HEK293 (cell line): ENCODE measurements at regions not wholly inside any gene's neighbourhood (a gene's known extent, or its start where the extent isn't known, plus 50 kb on each side); places are given as distances from the start of the nearest gene placed in this dataset.

Experiments
- CTCF ChIA-PET: fragments of 350-600 bp; formaldehyde crosslinking; extraction: SDS; loops from one replicate; lab custom pipeline; 2021; ENCODE audit warnings: antibody characterized with exemption; lab: Yijun Ruan, JAX
- POLR2A ChIA-PET: fragments of 300-600 bp; formaldehyde crosslinking; extraction: SDS; loops from one replicate; lab custom pipeline; 2020; ENCODE audit warnings: antibody characterized with exemption, inconsistent platforms; lab: Yijun Ruan, JAX
- H3K27ac ChIP-seq: fragments of 200-500 bp; sonication (Bioruptor generic); 2 replicates; pipeline ENCODE4 v1.5.1; 2014; ENCODE audit warnings: low read depth, low read length, control low read depth, inconsistent platforms; ENCODE audit errors: extremely low read depth
- H3K36me3 ChIP-seq, 2 experiments: fragments of 200-500 bp in 1 of 2; sonication (Bioruptor generic) in 1 of 2; 1 replicate in 1 of 2; 2 replicates in 1 of 2; pipeline ENCODE4 v1.5.1; 2014 to 2017; ENCODE audit warnings: inconsistent platforms in 2 of 2, low read length in 2 of 2; ENCODE audit not compliant: control insufficient read depth in 2 of 2, insufficient read depth in 1 of 2
- H3K4me1 ChIP-seq: fragments of 200-500 bp; sonication (Bioruptor generic); 2 replicates; pipeline ENCODE4 v1.5.1; 2014; ENCODE audit warnings: mild to moderate bottlenecking, low read length, inconsistent platforms; ENCODE audit not compliant: control insufficient read depth, insufficient read depth
- H3K4me3 ChIP-seq: 2 replicates; pipeline ENCODE4 v1.5.1; 2011; ENCODE audit warnings: low read depth, mild to moderate bottlenecking, control low read depth, low read length, moderate library complexity
- H3K9me3 ChIP-seq: fragments of 200-500 bp; sonication (Bioruptor generic); 2 replicates; pipeline ENCODE4 v1.5.1; 2014; ENCODE audit warnings: low read depth, low read length, inconsistent platforms; ENCODE audit not compliant: control insufficient read depth, insufficient read depth
- BCL11B ChIP-seq: fragments of 450-650 bp; formaldehyde crosslinking; IDR thresholded peaks from 2 replicates; pipeline ENCODE4 v1.5.1; 2016; ENCODE audit warnings: low read depth, missing biosample characterization, missing genetic modification characterization
- FEZF1 ChIP-seq: fragments of 450-650 bp; formaldehyde crosslinking; IDR thresholded peaks from 2 replicates; pipeline ENCODE4 v1.5.1; 2016; ENCODE audit warnings: missing biosample characterization, missing genetic modification characterization
- HOXA7 ChIP-seq: sonication (generic); formaldehyde crosslinking; IDR thresholded peaks from 2 replicates; pipeline ENCODE4 v1.8.1; 2022; ENCODE audit warnings: missing genetic modification reagents, borderline replicate concordance
- KLF8 ChIP-seq: fragments of 450-650 bp; formaldehyde crosslinking; IDR thresholded peaks from 2 replicates; pipeline ENCODE4 v1.5.1; 2016; ENCODE audit warnings: missing biosample characterization, missing genetic modification characterization
- MZF1 ChIP-seq: fragments of 450-650 bp; formaldehyde crosslinking; IDR thresholded peaks from 2 replicates; pipeline ENCODE4 v1.5.1; 2017; ENCODE audit warnings: missing biosample characterization, missing genetic modification characterization, borderline replicate concordance
- PRDM1 ChIP-seq: fragments of 450-650 bp; formaldehyde crosslinking; IDR thresholded peaks from 2 replicates; pipeline ENCODE4; 2016; ENCODE audit warnings: missing biosample characterization, missing genetic modification characterization
- TCF7L2 ChIP-seq: IDR thresholded peaks from 2 replicates; pipeline ENCODE4 v1.6.1; 2011; ENCODE audit warnings: low read depth, mild to moderate bottlenecking, inconsistent platforms, low read length, moderate library complexity, borderline replicate concordance
- WT1 ChIP-seq: fragments of 450-650 bp; formaldehyde crosslinking; IDR thresholded peaks from 2 replicates; pipeline ENCODE4 v1.5.1; 2016; ENCODE audit warnings: missing biosample characterization, missing genetic modification characterization
- ZBTB11 ChIP-seq: fragments of 450-650 bp; formaldehyde crosslinking; conservative IDR thresholded peaks from 2 replicates; pipeline ENCODE4 v1.5.1; 2016; ENCODE audit warnings: low read depth, missing biosample characterization, missing genetic modification characterization
- ZNF132 ChIP-seq: fragments of 450-650 bp; formaldehyde crosslinking; IDR thresholded peaks from 2 replicates; pipeline ENCODE4 v1.5.1; 2017; ENCODE audit warnings: missing biosample characterization, missing genetic modification characterization, borderline replicate concordance
- ZNF155 ChIP-seq: fragments of 450-650 bp; formaldehyde crosslinking; IDR thresholded peaks from 2 replicates; pipeline ENCODE4 v1.5.1; 2016; ENCODE audit warnings: missing biosample characterization, missing genetic modification characterization
- ZNF169 ChIP-seq: fragments of 450-650 bp; formaldehyde crosslinking; IDR thresholded peaks from 2 replicates; pipeline ENCODE4 v1.5.1; 2016; ENCODE audit warnings: missing biosample characterization, missing genetic modification characterization
- ZNF341 ChIP-seq: fragments of 450-650 bp; formaldehyde crosslinking; IDR thresholded peaks from 2 replicates; pipeline ENCODE4; 2016; ENCODE audit warnings: low read depth, missing biosample characterization, missing genetic modification characterization
- ZNF350 ChIP-seq: fragments of 450-650 bp; formaldehyde crosslinking; IDR thresholded peaks from 2 replicates; pipeline ENCODE4 v1.5.0; 2017; ENCODE audit warnings: missing biosample characterization, mild to moderate bottlenecking, missing genetic modification characterization
- ZNF354C ChIP-seq: fragments of 450-650 bp; formaldehyde crosslinking; IDR thresholded peaks from 2 replicates; pipeline ENCODE4 v1.5.1; 2016; ENCODE audit warnings: missing biosample characterization, missing genetic modification characterization, low read depth, borderline replicate concordance
- ZNF560 ChIP-seq: fragments of 450-650 bp; formaldehyde crosslinking; IDR thresholded peaks from 2 replicates; pipeline ENCODE4 v1.5.1; 2017; ENCODE audit warnings: missing biosample characterization, missing genetic modification characterization, borderline replicate concordance
- ZNF629 ChIP-seq: fragments of 450-650 bp; formaldehyde crosslinking; IDR thresholded peaks from 2 replicates; pipeline ENCODE4 v1.5.1; 2017; ENCODE audit warnings: missing biosample characterization, missing genetic modification characterization
- ZNF664 ChIP-seq: fragments of 450-650 bp; formaldehyde crosslinking; IDR thresholded peaks from 2 replicates; pipeline ENCODE4 v1.5.1; 2016; ENCODE audit warnings: missing biosample characterization, missing genetic modification characterization
- ZSCAN16 ChIP-seq: fragments of 450-650 bp; formaldehyde crosslinking; IDR thresholded peaks from 2 replicates; pipeline ENCODE4 v1.5.1; 2016; ENCODE audit warnings: missing biosample characterization, missing genetic modification characterization
- ZXDB ChIP-seq: fragments of 450-650 bp; formaldehyde crosslinking; IDR thresholded peaks from 2 replicates; pipeline ENCODE4 v1.5.1; 2016; ENCODE audit warnings: missing biosample characterization, missing genetic modification characterization
- TF ChIP-seq, protein P1 (sequence below): fragments of 450-650 bp; formaldehyde crosslinking; IDR thresholded peaks from 2 replicates; pipeline ENCODE4 v1.5.1; 2016; ENCODE audit warnings: missing biosample characterization, missing genetic modification characterization
- TF ChIP-seq, protein P2 (sequence below): fragments of 450-650 bp; formaldehyde crosslinking; IDR thresholded peaks from 2 replicates; pipeline ENCODE4 v1.5.1; 2016; ENCODE audit warnings: missing biosample characterization, missing genetic modification characterization
- TF ChIP-seq, protein P3 (sequence below): fragments of 450-650 bp; formaldehyde crosslinking; IDR thresholded peaks from 2 replicates; pipeline ENCODE4 v1.5.1; 2016; ENCODE audit warnings: missing biosample characterization, missing genetic modification characterization
- TF ChIP-seq, protein P4 (sequence below): sonication (generic); formaldehyde crosslinking; IDR thresholded peaks from 2 replicates; pipeline ENCODE4 v1.8.1; 2022; ENCODE audit warnings: mild to moderate bottlenecking, moderate library complexity, missing genetic modification reagents

- Histone ChIP-seq H3K4me3 (no peak overlapping the region), H3K27ac (no peak overlapping the region), H3K36me3 (no peaks in the 10 kb centered on the region), H3K9me3 (no peaks in the 10 kb centered on the region), H3K4me1 (peaks cover 6% of the 10 kb centered on the region; the same call in 1 of the 2 replicates)
- CTCF ChIA-PET, result no interaction called here
- POLR2A ChIA-PET, result no interaction called here
- no peak for TF ChIP-seq FEZF1 (tag by site-specific recombination)
- TF ChIP-seq BCL11B (tag by site-specific recombination), result no peak
- TF ChIP-seq PRDM1 (tag by site-specific recombination), result no peak
- TF ChIP-seq ZBTB11 (tag by site-specific recombination), result no peak
- no peak for TF ChIP-seq KLF8
- TF ChIP-seq, protein P1, sequence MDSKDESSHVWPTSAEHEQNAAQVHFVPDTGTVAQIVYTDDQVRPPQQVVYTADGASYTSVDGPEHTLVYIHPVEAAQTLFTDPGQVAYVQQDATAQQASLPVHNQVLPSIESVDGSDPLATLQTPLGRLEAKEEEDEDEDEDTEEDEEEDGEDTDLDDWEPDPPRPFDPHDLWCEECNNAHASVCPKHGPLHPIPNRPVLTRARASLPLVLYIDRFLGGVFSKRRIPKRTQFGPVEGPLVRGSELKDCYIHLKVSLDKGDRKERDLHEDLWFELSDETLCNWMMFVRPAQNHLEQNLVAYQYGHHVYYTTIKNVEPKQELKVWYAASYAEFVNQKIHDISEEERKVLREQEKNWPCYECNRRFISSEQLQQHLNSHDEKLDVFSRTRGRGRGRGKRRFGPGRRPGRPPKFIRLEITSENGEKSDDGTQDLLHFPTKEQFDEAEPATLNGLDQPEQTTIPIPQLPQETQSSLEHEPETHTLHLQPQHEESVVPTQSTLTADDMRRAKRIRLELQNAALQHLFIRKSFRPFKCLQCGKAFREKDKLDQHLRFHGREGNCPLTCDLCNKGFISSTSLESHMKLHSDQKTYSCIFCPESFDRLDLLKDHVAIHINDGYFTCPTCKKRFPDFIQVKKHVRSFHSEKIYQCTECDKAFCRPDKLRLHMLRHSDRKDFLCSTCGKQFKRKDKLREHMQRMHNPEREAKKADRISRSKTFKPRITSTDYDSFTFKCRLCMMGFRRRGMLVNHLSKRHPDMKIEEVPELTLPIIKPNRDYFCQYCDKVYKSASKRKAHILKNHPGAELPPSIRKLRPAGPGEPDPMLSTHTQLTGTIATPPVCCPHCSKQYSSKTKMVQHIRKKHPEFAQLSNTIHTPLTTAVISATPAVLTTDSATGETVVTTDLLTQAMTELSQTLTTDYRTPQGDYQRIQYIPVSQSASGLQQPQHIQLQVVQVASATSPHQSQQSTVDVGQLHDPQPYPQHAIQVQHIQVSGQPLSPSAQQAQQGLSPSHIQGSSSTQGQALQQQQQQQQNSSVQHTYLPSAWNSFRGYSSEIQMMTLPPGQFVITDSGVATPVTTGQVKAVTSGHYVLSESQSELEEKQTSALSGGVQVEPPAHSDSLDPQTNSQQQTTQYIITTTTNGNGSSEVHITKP, result no peak
- no peak for TF ChIP-seq ZNF354C (tag by site-specific recombination)
- TF ChIP-seq, protein P2, sequence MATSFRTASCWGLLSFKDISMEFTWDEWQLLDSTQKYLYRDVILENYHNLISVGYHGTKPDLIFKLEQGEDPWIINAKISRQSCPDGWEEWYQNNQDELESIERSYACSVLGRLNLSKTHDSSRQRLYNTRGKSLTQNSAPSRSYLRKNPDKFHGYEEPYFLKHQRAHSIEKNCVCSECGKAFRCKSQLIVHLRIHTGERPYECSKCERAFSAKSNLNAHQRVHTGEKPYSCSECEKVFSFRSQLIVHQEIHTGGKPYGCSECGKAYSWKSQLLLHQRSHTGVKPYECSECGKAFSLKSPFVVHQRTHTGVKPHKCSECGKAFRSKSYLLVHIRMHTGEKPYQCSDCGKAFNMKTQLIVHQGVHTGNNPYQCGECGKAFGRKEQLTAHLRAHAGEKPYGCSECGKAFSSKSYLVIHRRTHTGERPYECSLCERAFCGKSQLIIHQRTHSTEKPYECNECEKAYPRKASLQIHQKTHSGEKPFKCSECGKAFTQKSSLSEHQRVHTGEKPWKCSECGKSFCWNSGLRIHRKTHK (tag by site-specific recombination), result no peak
- no peak for TF ChIP-seq ZNF560
- TF ChIP-seq ZXDB (tag by site-specific recombination), result no peak
- TF ChIP-seq, protein P3, sequence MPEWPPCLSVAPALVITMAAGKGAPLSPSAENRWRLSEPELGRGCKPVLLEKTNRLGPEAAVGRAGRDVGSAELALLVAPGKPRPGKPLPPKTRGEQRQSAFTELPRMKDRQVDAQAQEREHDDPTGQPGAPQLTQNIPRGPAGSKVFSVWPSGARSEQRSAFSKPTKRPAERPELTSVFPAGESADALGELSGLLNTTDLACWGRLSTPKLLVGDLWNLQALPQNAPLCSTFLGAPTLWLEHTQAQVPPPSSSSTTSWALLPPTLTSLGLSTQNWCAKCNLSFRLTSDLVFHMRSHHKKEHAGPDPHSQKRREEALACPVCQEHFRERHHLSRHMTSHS (tag by site-specific recombination), result no peak
- TF ChIP-seq ZNF155 (tag by site-specific recombination), result no peak
Observed at GRCh38 chr12:24546661-24547060, 402.2 kb downstream of the BCAT1 start.

- CTCF ChIA-PET, result interaction anchor here (1.0 kb wide), 1 partner anchor 8 kb away, joined by 3 read pairs; no protein-coding TSS in a partner anchor
- H3K27ac ChIP-seq, result no peak overlapping the region
- POLR2A ChIA-PET, result no interaction called here
- no peak overlapping the region for H3K4me3 ChIP-seq
- no peaks in the 10 kb centered on the region for H3K9me3 ChIP-seq
- 0 out of 2 replicates have a peak, but pooled peaks cover 3% of the 10 kb centered on the region for H3K4me1 ChIP-seq
- no peaks in the 10 kb centered on the region for H3K36me3 ChIP-seq
- TF ChIP-seq ZNF132 (tag by site-specific recombination) (no peak), ZNF169 (tag by site-specific recombination) (no peak), ZSCAN16 (tag by site-specific recombination) (no peak), MZF1 (tag by site-specific recombination) (no peak), HOXA7 (CRISPR knock-in tag) (no peak), WT1 (tag by site-specific recombination) (no peak), ZNF629 (tag by site-specific recombination) (no peak), PRDM1 (tag by site-specific recombination) (no peak), ZNF350 (tag by site-specific recombination) (no peak), ZNF341 (tag by site-specific recombination) (no peak), TCF7L2 (no peak), ZNF664 (tag by site-specific recombination) (no peak)
- TF ChIP-seq, protein P4, sequence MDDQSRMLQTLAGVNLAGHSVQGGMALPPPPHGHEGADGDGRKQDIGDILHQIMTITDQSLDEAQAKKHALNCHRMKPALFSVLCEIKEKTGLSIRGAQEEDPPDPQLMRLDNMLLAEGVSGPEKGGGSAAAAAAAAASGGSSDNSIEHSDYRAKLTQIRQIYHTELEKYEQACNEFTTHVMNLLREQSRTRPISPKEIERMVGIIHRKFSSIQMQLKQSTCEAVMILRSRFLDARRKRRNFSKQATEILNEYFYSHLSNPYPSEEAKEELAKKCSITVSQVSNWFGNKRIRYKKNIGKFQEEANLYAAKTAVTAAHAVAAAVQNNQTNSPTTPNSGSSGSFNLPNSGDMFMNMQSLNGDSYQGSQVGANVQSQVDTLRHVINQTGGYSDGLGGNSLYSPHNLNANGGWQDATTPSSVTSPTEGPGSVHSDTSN (CRISPR knock-in tag), result no peak
Observed at GRCh38 chr12:24546084-24546483, 402.8 kb downstream of the BCAT1 start.
